PC-3 (cell line): ENCODE measurements at regions not wholly inside any gene's neighbourhood (a gene's known extent, or its start where the extent isn't known, plus 50 kb on each side); places are given as distances from the start of the nearest gene placed in this dataset.

Source experiments
- EZH2 ChIP-seq: fragments of 300-600 bp; sonication (generic); IDR thresholded peaks from one replicate; pipeline ENCODE4 v1.6.1; 2017; ENCODE audit warnings: antibody characterized with exemption, mild to moderate bottlenecking, low read length; ENCODE audit not compliant: unreplicated experiment
- EZH2phosphoT487 ChIP-seq: fragments of 300-600 bp; sonication (generic); IDR thresholded peaks from 2 replicates; pipeline ENCODE4 v1.6.1; 2018; ENCODE audit warnings: mild to moderate bottlenecking, antibody characterized with exemption, low read length, borderline replicate concordance
- TF ChIP-seq, protein P1 (sequence below): fragments of 300-600 bp; sonication (generic); conservative IDR thresholded peaks from 2 replicates; pipeline ENCODE4 v1.5.1; 2017; ENCODE audit warnings: antibody characterized with exemption, low read depth, mild to moderate bottlenecking, low read length

DNA sequence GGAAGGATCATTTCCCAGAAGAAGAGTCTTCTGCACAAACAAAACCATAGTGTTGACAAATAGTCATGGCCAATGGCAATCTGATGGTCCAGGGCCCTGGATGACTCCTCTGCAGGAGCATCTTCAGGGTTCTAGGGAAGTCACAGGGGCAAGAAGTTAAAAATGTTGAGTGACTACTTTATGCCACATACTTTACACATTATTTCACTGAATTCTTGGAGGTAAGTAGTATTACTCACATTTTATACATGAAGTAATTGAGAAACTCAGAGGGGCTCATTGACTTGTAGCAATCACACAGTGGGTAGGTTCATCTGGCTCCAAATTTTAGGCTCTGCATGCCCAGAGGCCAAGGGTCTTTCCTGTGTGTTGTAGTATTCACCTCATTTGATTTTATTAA is 430.2 kb upstream of the MCTP2 start:
- TF ChIP-seq, protein P1, sequence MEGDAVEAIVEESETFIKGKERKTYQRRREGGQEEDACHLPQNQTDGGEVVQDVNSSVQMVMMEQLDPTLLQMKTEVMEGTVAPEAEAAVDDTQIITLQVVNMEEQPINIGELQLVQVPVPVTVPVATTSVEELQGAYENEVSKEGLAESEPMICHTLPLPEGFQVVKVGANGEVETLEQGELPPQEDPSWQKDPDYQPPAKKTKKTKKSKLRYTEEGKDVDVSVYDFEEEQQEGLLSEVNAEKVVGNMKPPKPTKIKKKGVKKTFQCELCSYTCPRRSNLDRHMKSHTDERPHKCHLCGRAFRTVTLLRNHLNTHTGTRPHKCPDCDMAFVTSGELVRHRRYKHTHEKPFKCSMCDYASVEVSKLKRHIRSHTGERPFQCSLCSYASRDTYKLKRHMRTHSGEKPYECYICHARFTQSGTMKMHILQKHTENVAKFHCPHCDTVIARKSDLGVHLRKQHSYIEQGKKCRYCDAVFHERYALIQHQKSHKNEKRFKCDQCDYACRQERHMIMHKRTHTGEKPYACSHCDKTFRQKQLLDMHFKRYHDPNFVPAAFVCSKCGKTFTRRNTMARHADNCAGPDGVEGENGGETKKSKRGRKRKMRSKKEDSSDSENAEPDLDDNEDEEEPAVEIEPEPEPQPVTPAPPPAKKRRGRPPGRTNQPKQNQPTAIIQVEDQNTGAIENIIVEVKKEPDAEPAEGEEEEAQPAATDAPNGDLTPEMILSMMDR: no peak
- no peak for TF ChIP-seq EZH2phosphoT487
- TF ChIP-seq EZH2: no peak
